Thoracic aorta (tissue), 2 donors: ENCODE measurements at regions not wholly inside any gene's neighbourhood (a gene's known extent, or its start where the extent isn't known, plus 50 kb on each side); places are given as distances from the start of the nearest gene placed in this dataset.

Source experiments
- ATAC-seq: fragments of 150-250 bp; one replicate; pipeline ENCODE4 v1.8.0; 2017; ENCODE audit warnings: low read depth; ENCODE audit not compliant: insufficient number of reproducible peaks, low FRiP score
- DNase-seq: peaks from one replicate; pipeline ENCODE4 v3.0.0-alpha.2; 2020; ENCODE audit warnings: low spot score
- H3K27ac ChIP-seq, 2 donors: fragments of 200-600 bp; sonication (generic); 1 replicate in 1 of 2; 2 replicates in 1 of 2; pipeline ENCODE4 v1.5.1; 2016; ENCODE audit warnings: mild to moderate bottlenecking in 2 of 2, moderate library complexity in 2 of 2
- H3K27me3 ChIP-seq: fragments of 200-600 bp; sonication (generic); replicated peaks from 2 replicates; pipeline ENCODE4 v1.6.0; 2016; ENCODE audit warnings: mild to moderate bottlenecking; ENCODE audit not compliant: insufficient read depth
- H3K36me3 ChIP-seq: fragments of 200-600 bp; sonication (generic); one replicate; pipeline ENCODE4 v1.5.1; 2016
- H3K4me1 ChIP-seq, 2 donors: fragments of 200-600 bp; sonication (generic); 1 replicate in 1 of 2; 2 replicates in 1 of 2; pipeline versions ENCODE4 v1.5.1 to v1.6.0; 2016; ENCODE audit warnings: low read depth in 2 of 2, mild to moderate bottlenecking in 1 of 2; ENCODE audit not compliant: control insufficient read depth in 1 of 2
- H3K4me3 ChIP-seq: fragments of 200-600 bp; sonication (generic); 2 replicates; pipeline ENCODE4 v1.5.1; 2016; ENCODE audit warnings: mild to moderate bottlenecking
- H3K9me3 ChIP-seq: fragments of 200-600 bp; sonication (generic); 2 replicates; pipeline ENCODE4 v1.5.1; 2016
- CTCF ChIP-seq: fragments of 200-600 bp; sonication (generic); IDR thresholded peaks from one replicate; pipeline ENCODE4 v1.5.1; 2019; ENCODE audit warnings: antibody characterized with exemption

GRCh38 chr2:126444512-126444911 is 211.4 kb upstream of the GYPC start:
- no peak for TF ChIP-seq CTCF
- H3K4me1 ChIP-seq, result no peaks in the 10 kb centered on the region
- DNase-seq, result no peak
- H3K36me3 ChIP-seq, result no peaks in the 10 kb centered on the region
- H3K27ac ChIP-seq, result no peak overlapping the region
- no peak overlapping the region for H3K4me3 ChIP-seq
- ATAC-seq, result no peak
- no peaks in the 10 kb centered on the region for H3K27me3 ChIP-seq
- H3K9me3 ChIP-seq, result no peaks in the 10 kb centered on the region

GRCh38 chr2:126446106-126446695 is 209.8 kb upstream of the GYPC start:
- Histone ChIP-seq H3K4me1 (no peaks in the 10 kb centered on the region), H3K27me3 (no peaks in the 10 kb centered on the region), H3K36me3 (no peaks in the 10 kb centered on the region), H3K4me3 (no peak overlapping the region), H3K27ac (no peak overlapping the region), H3K9me3 (no peaks in the 10 kb centered on the region)
- no peak for TF ChIP-seq CTCF
- ATAC-seq (no peak), DNase-seq (no peak)

GRCh38 chr2:126448611-126449010 is 207.3 kb upstream of the GYPC start:
- H3K27me3 ChIP-seq, result no peaks in the 10 kb centered on the region
- no peak overlapping the region for H3K27ac ChIP-seq
- H3K36me3 ChIP-seq, result no peaks in the 10 kb centered on the region
- no peak for DNase-seq
- H3K4me1 ChIP-seq, result no peaks in the 10 kb centered on the region
- ATAC-seq, result no peak
- no peaks in the 10 kb centered on the region for H3K9me3 ChIP-seq
- no peak for TF ChIP-seq CTCF
- no peak overlapping the region for H3K4me3 ChIP-seq

- Histone ChIP-seq H3K9me3 (no peaks in the 10 kb centered on the region), H3K36me3 (no peaks in the 10 kb centered on the region), H3K4me3 (no peak overlapping the region), H3K27ac (no peak overlapping the region), H3K27me3 (no peaks in the 10 kb centered on the region), H3K4me1 (no peaks in the 10 kb centered on the region)
- ATAC-seq (no peak), DNase-seq (no peak)
- TF ChIP-seq CTCF, result no peak
These were observed 206.3 kb upstream of the GYPC start for GRCh38 chr2:126449677-126450076.

GRCh38 chr2:126463892-126464674 is 191.9 kb upstream of the GYPC start:
- Histone ChIP-seq H3K9me3 (no peaks in the 10 kb centered on the region), H3K27ac (no peak overlapping the region), H3K4me3 (no peak overlapping the region), H3K36me3 (no peaks in the 10 kb centered on the region), H3K4me1 (no peaks in the 10 kb centered on the region), H3K27me3 (no peaks in the 10 kb centered on the region)
- DNase-seq (no peak), ATAC-seq (no peak)
- TF ChIP-seq CTCF, result no peak
